HL-60/S4 treated with phorbol 12-myristate 13-acetate at 8.2 ng/mL for 4 days and 3 days (cell line): ENCODE measurements at regions not wholly inside any gene's neighbourhood (a gene's known extent, or its start where the extent isn't known, plus 50 kb on each side); places are given as distances from the start of the nearest gene placed in this dataset.

Source experiments
- in situ Hi-C: fragments of 300-500 bp; cut with MboI; formaldehyde crosslinking; loops from 2 replicates; pipeline ENCODE4 v1.15.0; 2022; ENCODE audit warnings: low sequenced_read_pairs

DNA sequence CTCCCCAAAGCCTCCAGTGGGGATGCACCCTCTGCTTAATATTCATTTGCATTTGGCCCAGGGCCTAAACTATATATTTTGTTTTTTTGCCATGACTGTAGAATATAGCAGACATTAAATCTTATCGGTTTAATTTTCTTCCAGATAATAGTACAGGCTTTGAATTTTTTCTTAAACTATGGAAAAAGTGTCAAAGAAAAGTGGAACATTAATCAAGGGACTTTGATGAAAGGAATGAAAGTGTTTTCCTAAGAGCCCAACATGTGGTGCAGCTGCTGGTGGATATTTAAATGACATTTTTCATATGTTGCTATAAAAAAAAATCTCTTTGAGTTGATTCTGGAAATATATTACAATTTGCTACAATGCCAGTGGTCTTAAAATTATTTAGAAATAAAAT is 346.8 kb downstream of the CYP26B1 start:
- in situ Hi-C loops, result no loop called here

GRCh38 chr2:71800106-71800809 is 346.9 kb downstream of the DYSF start:
- in situ Hi-C loops, result no loop called here

DNA sequence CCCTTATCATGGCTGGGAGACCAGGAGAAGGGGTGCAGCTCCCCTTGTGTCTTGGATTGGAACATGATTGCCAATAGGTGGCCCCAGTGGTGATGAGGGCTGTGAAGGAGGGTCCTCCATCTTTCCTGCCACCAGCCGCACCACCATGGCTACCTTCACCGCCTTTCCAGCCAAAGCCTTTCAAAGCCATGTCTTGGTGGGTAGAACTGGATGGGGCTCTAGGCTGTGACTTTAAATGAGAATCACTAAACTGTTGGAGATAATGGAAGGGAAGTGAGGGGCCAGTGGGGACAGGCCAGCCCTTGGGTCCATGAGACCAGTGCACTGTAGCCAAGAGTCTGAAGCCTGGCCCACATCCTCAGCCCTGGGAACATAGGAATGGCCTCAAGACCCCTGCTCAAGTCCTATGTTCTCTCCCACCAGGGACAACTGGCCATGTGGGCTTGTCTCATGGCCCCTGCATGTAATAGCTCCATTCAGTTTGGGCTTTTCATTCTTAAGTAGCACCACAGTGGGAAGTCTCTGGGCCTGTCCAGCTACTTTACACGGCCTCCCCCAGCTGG is 345.7 kb downstream of the DYSF start:
- in situ Hi-C loops, result loop anchor here (25.0 kb wide), 1 partner anchor 262 kb away; no protein-coding TSS in a partner anchor

DNA sequence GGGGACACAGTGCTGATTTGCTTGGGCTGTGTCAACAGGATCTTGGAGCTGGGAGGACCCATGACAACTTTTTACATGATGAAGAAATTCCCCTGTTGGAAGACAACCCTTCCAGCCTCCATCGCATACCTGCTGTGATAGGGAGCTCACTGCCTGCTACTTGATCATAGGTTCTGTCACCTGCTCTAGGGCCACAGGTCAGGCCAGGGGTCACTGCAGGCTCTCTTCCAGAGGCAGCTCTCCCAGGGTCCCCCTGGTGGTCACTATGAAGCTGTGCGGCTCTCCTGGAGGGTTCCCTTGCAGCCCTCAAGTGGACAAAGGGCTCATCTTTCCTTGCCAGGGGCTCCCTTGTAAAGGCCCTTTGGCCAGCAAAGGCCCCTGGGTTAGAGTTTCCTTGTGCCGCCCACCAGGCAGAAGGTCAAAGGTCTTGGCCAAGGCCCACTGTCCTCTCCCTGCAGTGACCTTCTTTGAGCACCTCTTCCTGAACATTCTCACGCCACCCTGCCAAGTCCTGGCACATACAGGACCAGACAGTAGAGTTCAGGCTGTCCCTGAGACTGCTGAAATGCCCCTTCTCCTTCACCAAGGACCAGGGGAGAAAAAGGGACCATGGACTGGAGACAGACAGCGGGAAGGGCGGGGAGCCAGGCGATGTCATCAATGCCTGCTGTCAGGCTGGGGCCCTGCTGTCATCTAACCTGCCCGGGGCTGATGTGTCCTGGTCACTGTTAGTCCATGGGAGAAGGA is 345.1 kb downstream of the DYSF start:
- in situ Hi-C loops, result loop anchor here (25.0 kb wide), 1 partner anchor 261 kb away; no protein-coding TSS in a partner anchor

- in situ Hi-C loops, result loop anchor here (25.0 kb wide), 1 partner anchor 260 kb away; no protein-coding TSS in a partner anchor
Measured at GRCh38 chr2:71797035-71797810, 343.9 kb downstream of the DYSF start.

DNA sequence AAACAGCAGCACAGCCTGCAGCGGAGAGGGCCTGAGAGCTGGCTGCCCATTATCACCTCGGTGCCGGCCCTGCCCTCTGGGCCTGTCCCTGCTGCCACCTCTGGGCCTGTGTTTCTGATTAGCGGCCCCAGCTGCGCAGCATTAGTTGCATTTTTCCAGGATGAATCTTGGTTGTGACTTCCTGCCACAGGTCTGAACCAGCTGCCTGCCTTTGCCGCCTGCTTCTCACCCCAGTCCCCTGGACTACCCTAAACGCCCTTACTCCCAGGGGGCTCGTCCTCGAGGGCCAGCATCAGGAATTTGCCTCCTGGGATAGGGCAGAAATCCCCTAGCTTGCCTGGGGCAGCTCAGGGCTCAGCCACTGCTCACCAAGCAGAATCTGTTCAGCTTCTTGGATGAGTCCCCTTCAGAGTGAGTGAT is 342.8 kb downstream of the DYSF start:
- in situ Hi-C loops, result loop anchor here (25.0 kb wide), 1 partner anchor 259 kb away; no protein-coding TSS in a partner anchor

DNA sequence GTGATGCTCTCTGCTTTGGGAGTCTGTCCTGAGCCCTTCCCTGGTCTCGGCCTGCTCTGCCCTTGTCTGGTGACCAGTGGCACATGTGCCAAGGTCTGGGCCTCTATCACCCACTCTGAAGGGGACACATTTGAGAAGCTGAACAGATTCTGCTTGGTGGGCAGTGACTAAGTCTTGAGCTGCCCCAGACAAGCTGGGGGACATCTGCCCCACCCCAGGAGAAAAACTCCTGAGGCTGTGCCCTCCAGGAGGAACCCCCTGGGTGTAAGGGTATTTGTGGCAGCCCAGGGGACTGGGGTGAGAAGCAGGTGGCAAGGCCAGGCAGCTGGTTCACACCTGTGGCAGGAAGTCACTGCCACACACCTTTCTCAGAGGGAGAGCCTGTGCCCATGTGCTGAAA is 342.1 kb downstream of the DYSF start:
- in situ Hi-C loops, result loop anchor here (25.0 kb wide), 1 partner anchor 258 kb away; no protein-coding TSS in a partner anchor

DNA sequence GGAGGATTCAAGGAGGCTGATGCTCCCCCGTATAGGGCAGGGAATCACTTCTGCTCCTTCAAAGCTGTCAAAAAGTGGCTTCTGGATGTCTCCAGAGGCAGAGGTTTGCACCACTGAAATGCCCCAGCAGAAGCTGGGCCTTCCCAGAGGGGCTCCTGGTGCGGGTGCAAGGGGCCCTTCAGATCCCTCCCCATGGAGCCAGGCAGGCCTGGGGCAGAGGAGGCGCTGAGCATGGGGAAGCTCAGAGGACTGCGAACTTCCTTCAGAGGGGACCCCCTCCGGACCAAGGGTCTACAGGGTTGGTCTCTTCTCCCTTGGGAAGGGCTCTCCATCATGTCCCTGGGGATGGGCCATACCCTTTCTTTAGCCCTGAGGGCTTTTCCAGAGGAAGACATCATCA is 341.2 kb downstream of the DYSF start:
- in situ Hi-C loops, result loop anchor here (25.0 kb wide), 1 partner anchor 257 kb away; no protein-coding TSS in a partner anchor

GRCh38 chr2:71793926-71794325 is 340.6 kb downstream of the DYSF start:
- in situ Hi-C loops, result loop anchor here (25.0 kb wide), 1 partner anchor 257 kb away; no protein-coding TSS in a partner anchor

DNA sequence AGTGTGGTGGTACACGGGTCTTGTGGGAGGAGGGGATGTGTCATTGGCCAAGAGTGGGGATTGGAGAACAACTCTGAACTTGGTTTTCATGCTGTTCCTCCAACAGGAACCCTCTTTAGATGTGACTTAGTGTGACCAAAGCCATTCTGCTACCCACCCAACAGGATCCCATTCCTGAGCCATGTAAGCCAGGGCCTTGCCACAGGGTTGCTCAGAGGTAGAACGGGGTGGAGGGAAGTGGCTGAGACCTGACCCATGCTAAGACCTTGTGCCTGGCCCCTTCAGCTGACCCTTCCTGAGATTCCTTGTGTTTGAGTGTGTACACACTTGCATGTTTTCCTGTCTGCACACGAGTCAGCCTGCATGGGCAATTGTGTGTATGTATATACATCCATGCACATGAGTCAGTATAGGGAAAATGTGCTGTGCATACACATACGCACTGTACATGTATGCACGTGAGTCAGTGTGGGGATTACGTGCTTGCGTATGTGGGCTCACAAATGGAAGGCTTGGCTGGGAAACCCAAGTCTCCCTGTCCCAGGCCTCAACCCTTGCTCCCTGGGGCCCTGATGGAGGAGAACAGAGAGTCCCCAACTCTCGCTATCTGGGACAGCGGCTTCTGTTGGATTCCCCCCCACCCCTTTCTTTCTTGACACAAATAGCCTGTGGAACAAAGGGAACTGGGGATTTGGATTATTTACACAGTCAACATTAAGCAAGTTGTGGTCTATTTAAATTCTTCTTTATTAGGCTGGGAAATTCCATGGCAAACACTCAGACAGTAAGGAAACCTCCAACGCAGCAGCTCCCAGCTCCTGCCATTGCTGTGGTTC is 339.8 kb downstream of the DYSF start:
- in situ Hi-C loops, result loop anchor here (25.0 kb wide), 1 partner anchor 256 kb away; no protein-coding TSS in a partner anchor

DNA sequence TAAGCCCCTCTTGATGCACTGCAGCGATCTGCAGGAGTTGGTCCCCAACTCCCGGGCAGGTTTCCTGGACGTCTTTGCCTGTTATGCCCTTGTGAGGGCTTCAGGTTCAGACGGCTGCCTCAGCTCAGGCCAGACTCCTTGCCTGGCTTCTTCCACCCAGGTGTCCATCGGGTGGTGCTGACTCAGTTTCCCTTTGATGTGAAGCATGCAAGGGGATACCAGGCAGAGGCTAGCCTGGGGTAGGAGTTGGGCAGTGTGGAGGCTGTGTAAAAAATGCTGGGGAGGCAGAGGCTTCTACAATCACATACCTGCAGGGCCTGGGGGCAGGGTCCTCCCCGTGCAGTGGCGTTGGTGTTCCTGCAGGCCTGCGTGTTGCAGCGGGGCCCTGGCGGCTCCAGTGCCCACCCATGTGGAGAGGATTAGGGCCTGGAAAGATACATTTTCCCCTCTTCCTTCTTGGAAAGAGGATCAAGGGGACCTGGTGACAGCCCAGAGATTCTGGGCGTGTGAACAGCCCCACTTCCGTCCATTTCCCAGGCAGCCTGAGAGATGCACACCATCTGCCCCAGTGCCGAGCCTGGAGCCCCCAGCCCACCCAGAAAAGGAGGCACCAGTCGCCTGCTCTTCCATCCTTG is 338.3 kb downstream of the DYSF start:
- in situ Hi-C loops, result loop anchor here (25.0 kb wide), 1 partner anchor 254 kb away; no protein-coding TSS in a partner anchor

DNA sequence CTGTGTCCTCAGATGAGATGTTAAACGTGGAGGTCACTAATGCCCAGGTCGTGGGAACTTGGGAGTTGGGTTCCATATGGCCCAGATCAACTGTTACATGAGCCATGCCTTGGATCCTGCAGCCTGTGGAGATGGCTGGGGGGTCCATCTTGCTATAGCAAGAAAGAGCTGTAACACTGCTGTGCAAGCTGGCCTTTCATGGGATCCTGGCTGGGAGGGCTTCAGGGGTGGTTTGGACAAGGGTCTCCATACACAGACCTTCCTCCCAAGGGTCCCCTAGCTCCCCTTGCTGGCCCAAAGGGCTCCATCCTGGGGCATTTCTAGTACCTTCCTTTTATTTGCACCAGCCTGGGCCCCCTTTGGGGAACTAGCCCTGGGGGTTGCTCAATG is 337.7 kb downstream of the DYSF start:
- in situ Hi-C loops, result loop anchor here (25.0 kb wide), 1 partner anchor 254 kb away; no protein-coding TSS in a partner anchor

DNA sequence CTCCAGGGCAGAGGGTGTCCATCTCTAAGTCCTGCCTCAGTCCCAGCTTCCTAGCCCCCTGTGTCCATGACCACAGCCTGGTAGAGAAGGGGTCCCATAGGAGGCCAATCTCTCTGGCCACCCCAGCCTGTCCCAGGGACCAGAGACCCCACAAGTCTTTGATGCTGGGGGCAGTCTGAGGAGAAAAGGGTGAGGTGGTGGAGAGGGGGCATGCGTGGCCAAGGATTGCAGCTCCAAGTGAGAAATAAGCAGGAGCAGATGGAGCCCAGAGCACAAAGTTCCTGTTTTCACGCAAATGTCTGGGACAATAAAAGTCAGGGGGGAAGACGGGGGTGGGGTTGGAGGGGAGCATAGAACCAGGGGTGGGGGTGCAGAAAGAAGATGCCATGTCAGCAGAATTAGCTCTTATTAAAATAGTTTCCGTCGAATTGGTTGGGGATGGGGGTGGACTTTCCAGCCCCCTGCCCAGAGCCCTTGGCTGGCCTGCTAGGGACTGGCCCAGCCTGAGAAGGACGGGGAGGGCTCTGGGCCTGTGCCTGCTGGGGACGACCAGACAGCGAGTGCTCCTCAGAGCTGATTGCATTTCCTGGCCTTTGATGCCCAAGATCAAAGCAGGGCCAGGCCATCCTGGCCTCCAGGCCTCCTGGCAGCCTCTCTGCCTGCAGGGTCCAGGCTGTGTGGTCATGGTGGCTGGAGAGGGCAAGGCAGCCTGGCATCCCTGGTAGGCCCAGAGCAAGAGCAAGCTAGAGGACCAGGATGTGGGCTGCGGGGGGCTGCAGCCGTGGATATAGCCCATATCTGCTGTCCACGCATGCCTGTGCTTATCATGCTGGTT is 337.1 kb downstream of the DYSF start:
- in situ Hi-C loops, result loop anchor here (25.0 kb wide), 1 partner anchor 253 kb away; no protein-coding TSS in a partner anchor

DNA sequence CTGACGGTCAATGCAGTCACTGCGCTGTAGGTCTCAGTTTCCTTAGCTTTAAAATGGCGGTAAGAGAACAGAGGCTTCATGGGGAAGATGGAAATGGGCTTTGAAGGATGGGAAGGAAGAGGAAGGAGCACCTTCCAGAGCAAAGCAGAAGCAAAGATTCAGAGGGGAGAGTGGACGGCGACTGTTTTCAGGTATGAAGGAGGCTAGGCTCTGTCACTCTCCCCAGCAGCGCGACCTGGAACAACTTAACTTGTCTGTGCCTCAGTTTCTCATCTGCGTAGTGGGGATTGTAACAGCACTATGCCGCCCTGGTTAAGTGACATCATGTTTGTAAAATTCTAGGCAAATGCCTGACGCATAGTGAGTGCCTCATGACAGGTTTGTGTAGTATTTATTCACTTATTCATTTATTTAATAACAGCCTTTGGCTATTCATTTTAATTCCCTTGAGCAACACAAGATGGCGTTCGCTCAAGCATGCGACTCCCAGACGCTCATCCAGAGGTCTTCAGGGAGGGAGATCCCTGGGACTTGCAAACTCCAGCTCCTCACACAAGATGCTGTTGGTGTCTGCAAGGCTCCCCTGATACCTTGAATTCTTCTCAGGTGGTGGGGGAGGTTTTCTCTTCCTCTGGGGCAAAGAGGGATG is 336.3 kb downstream of the DYSF start:
- in situ Hi-C loops, result loop anchor here (25.0 kb wide), 1 partner anchor 252 kb away; no protein-coding TSS in a partner anchor

- in situ Hi-C loops, result loop anchor here (25.0 kb wide), 1 partner anchor 251 kb away; no protein-coding TSS in a partner anchor
Measured at GRCh38 chr2:71788601-71789240, 335.4 kb downstream of the DYSF start.

DNA sequence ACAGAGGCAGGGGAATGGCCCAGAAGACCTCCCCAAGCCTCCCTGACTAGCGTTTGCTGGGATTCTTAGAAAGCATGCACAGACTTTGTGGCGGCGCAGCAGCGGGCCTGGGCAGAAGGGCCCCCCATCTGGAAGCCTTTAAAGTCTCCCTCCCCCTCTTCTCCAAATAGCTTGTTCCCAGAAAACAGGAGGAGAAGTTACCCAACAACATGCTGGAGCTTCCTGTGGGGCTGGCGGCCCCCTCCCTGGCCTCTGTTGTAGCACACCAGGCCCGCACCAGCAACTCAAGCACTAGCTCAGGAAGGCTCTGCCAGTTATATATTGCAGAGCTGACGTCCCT is 334.8 kb downstream of the DYSF start:
- in situ Hi-C loops, result loop anchor here (25.0 kb wide), 1 partner anchor 251 kb away; no protein-coding TSS in a partner anchor
